GM12891 (cell line): ENCODE measurements at regions not wholly inside any gene's neighbourhood (a gene's known extent, or its start where the extent isn't known, plus 50 kb on each side); places are given as distances from the start of the nearest gene placed in this dataset.

Experiments used
- PAX5 ChIP-seq: IDR thresholded peaks from 2 replicates; pipeline ENCODE4 v1.6.1; 2011; ENCODE audit warnings: low read length, moderate library complexity, mild to moderate bottlenecking; ENCODE audit not compliant: insufficient read depth, severe bottlenecking
- POLR2A ChIP-seq: IDR thresholded peaks from 2 replicates; pipeline ENCODE4 v1.6.1; 2011; ENCODE audit warnings: low read depth, low read length, control low read depth
- POLR2AphosphoS5 ChIP-seq: IDR thresholded peaks from 2 replicates; pipeline ENCODE4 v1.6.1; 2011; ENCODE audit warnings: low read depth, low read length, control low read depth
- POU2F2 ChIP-seq: IDR thresholded peaks from 2 replicates; pipeline ENCODE4 v1.6.1; 2011; ENCODE audit warnings: low read depth, mild to moderate bottlenecking, control low read depth, low read length, moderate library complexity
- SPI1 ChIP-seq: IDR thresholded peaks from 2 replicates; pipeline ENCODE4 v1.6.1; 2011; ENCODE audit warnings: low read depth, low read length, control low read depth
- TAF1 ChIP-seq: IDR thresholded peaks from 2 replicates; pipeline ENCODE4 v1.6.1; 2011; ENCODE audit warnings: low read depth, low read length, control low read depth

GRCh38 chr11:26018336-26018735 is 313.6 kb upstream of the ANO3 start:
- TF ChIP-seq POLR2A (no peak), POU2F2 (no peak), POLR2AphosphoS5 (no peak), SPI1 (no peak), TAF1 (no peak), PAX5 (no peak)
